ENCODE measurements at regions not wholly inside any gene's neighbourhood (a gene's known extent, or its start where the extent isn't known, plus 50 kb on each side); places are given as distances from the start of the nearest gene placed in this dataset.
A peak's percentile ranks its signal among the peaks of the same experiment; 100 is the strongest.

DNA sequence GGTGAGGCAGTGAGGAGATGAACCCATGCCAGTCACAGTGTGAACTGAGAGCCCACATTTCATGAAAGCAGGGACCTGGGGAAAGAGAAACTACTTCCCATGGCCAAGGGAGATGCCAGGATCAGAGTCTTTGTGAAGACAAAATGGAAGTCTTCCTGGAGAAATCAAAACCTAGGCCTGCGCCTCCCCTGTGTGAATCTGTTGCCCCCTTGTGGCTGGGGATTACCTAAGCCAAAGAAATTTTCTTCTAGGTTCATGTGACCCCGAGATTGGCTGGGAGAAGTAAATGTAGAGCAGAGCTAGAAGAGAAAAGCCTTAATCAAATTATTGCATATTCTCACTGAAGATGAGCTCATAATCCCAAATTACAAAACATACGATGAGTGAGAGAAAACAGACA lies 1075.3 kb downstream of the TBC1D22A start:
- H3K36me3 ChIP-seq (ENCODE audit: insufficient read depth) = no peaks in the 10 kb centered on the region; the same call in 1 of the 2 replicates
- no peak overlapping the region for H2AFZ ChIP-seq
- no peaks in the 10 kb centered on the region for H3K4me1 Mint-ChIP-seq
- no peak overlapping the region for H3K4me3 ChIP-seq
- peak; percentile 70 for ATAC-seq
- H3K9me2 ChIP-seq (ENCODE audit: insufficient read depth) = no peaks in the 10 kb centered on the region
- H4K20me1 ChIP-seq (replicated peaks; ENCODE audit: insufficient read depth) = no peaks in the 10 kb centered on the region
- no peak overlapping the region for H3K4me2 ChIP-seq
- no peaks in the 10 kb centered on the region for H3F3A ChIP-seq (replicated peaks; ENCODE audit: low read depth)
- peak; percentile 32 for DNase-seq (ENCODE audit: low spot score)
- H3K4me1 ChIP-seq (ENCODE audit: insufficient read depth) = no peaks in the 10 kb centered on the region
- H3K27me3 ChIP-seq (ENCODE audit: insufficient read depth) = no peaks in the 10 kb centered on the region
- no peak overlapping the region for H3K27ac Mint-ChIP-seq
- no peak overlapping the region for H3K4me3 Mint-ChIP-seq
- TF ChIP-seq CREB1 (CRISPR knock-in tag; IDR thresholded peaks at IDR 0.05; ENCODE audit: low read depth) = no peak
- no peak for TF ChIP-seq ZNF331 (CRISPR knock-in tag; IDR thresholded peaks at IDR 0.05; ENCODE audit: low read depth)
- TF ChIP-seq, protein P1, sequence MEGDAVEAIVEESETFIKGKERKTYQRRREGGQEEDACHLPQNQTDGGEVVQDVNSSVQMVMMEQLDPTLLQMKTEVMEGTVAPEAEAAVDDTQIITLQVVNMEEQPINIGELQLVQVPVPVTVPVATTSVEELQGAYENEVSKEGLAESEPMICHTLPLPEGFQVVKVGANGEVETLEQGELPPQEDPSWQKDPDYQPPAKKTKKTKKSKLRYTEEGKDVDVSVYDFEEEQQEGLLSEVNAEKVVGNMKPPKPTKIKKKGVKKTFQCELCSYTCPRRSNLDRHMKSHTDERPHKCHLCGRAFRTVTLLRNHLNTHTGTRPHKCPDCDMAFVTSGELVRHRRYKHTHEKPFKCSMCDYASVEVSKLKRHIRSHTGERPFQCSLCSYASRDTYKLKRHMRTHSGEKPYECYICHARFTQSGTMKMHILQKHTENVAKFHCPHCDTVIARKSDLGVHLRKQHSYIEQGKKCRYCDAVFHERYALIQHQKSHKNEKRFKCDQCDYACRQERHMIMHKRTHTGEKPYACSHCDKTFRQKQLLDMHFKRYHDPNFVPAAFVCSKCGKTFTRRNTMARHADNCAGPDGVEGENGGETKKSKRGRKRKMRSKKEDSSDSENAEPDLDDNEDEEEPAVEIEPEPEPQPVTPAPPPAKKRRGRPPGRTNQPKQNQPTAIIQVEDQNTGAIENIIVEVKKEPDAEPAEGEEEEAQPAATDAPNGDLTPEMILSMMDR (conservative IDR thresholded peaks at IDR 0.05; ENCODE audit: low read depth in 2 of 2) = peak; percentile 33 to 46
- peaks cover 2% of the 10 kb centered on the region for H3K27me3 Mint-ChIP-seq (ENCODE audit: insufficient read depth, low read depth, poor library complexity)
- no peak overlapping the region for H3K27ac ChIP-seq (ENCODE audit: low read depth)
- no peaks in the 10 kb centered on the region for H3K79me2 ChIP-seq (replicated peaks; ENCODE audit: insufficient read depth)
- H3K9me3 Mint-ChIP-seq = peaks cover 22% of the 10 kb centered on the region
- H3K36me3 Mint-ChIP-seq (ENCODE audit: low read depth) = peaks cover 5% of the 10 kb centered on the region; the same call in 1 of the 3 replicates

- Histone ChIP-seq H3K36me3 (ENCODE audit: insufficient read depth) (no peaks in the 10 kb centered on the region; the same call in 1 of the 2 replicates), H4K20me1 (replicated peaks; ENCODE audit: insufficient read depth) (no peaks in the 10 kb centered on the region), H3K79me2 (replicated peaks; ENCODE audit: insufficient read depth) (no peaks in the 10 kb centered on the region), H3F3A (replicated peaks; ENCODE audit: low read depth) (no peaks in the 10 kb centered on the region), H3K27ac (ENCODE audit: low read depth) (no peak overlapping the region), H2AFZ (no peak overlapping the region), H3K4me3 (no peak overlapping the region), H3K27me3 (ENCODE audit: insufficient read depth) (no peaks in the 10 kb centered on the region), H3K9me2 (ENCODE audit: insufficient read depth) (no peaks in the 10 kb centered on the region), H3K4me2 (no peak overlapping the region), H3K4me1 (ENCODE audit: insufficient read depth) (no peaks in the 10 kb centered on the region)
- no peak for DNase-seq (ENCODE audit: low spot score)
- H3K36me3 Mint-ChIP-seq (ENCODE audit: low read depth) = peaks cover 5% of the 10 kb centered on the region; the same call in 1 of the 3 replicates
- no peak for ATAC-seq
- H3K4me3 Mint-ChIP-seq = no peak overlapping the region
- H3K4me1 Mint-ChIP-seq = no peaks in the 10 kb centered on the region
- no peak overlapping the region for H3K27ac Mint-ChIP-seq
- H3K9me3 Mint-ChIP-seq = peaks cover 26% of the 10 kb centered on the region
- H3K27me3 Mint-ChIP-seq (ENCODE audit: insufficient read depth, low read depth, poor library complexity) = peaks cover 2% of the 10 kb centered on the region
- TF ChIP-seq EZH2phosphoT487 (IDR thresholded peaks at IDR 0.05; ENCODE audit: unreplicated experiment) = no peak
- TF ChIP-seq, protein P1 (conservative IDR thresholded peaks at IDR 0.05; ENCODE audit: low read depth in 2 of 2) = no peak
- TF ChIP-seq POLR2AphosphoS5 (IDR thresholded peaks at IDR 0.05; ENCODE audit: low read depth) = no peak
- no peak for TF ChIP-seq ZNF462 (CRISPR knock-in tag; IDR thresholded peaks at IDR 0.05)
- no peak for TF ChIP-seq ETS1 (IDR thresholded peaks at IDR 0.05)
- TF ChIP-seq ZNF114 (CRISPR knock-in tag; IDR thresholded peaks at IDR 0.05) = no peak
- no peak for TF ChIP-seq EZH2 (IDR thresholded peaks at IDR 0.05; ENCODE audit: low read depth, unreplicated experiment)
- TF ChIP-seq ZNF331 (CRISPR knock-in tag; IDR thresholded peaks at IDR 0.05; ENCODE audit: low read depth) = no peak
- TF ChIP-seq CREB1 (CRISPR knock-in tag; IDR thresholded peaks at IDR 0.05; ENCODE audit: low read depth) = no peak
These were observed 1074.5 kb downstream of the TBC1D22A start for GRCh38 chr22:47836957-47837356.

Data from GM23338 (cell line).